Skeletal muscle satellite cell (primary cell): ENCODE measurements at regions not wholly inside any gene's neighbourhood (a gene's known extent, or its start where the extent isn't known, plus 50 kb on each side); places are given as distances from the start of the nearest gene placed in this dataset.

ENCODE experiments used
- H3K27me3 ChIP-seq: 2 replicates; pipeline ENCODE4 v1.7.0; 2013; ENCODE audit warnings: low read length; ENCODE audit not compliant: control insufficient read depth, insufficient read depth
- H3K36me3 ChIP-seq: 2 replicates; pipeline ENCODE4 v1.7.0; 2013; ENCODE audit warnings: mild to moderate bottlenecking, control low read depth, low read length; ENCODE audit not compliant: insufficient read depth
- H3K4me1 ChIP-seq: 2 replicates; pipeline ENCODE4 v1.7.0; 2013; ENCODE audit warnings: low read length; ENCODE audit not compliant: control insufficient read depth, insufficient read depth
- H3K4me2 ChIP-seq: 2 replicates; pipeline ENCODE4 v1.7.0; 2013; ENCODE audit warnings: mild to moderate bottlenecking, low read length
- H3K4me3 ChIP-seq: 2 replicates; pipeline ENCODE4 v1.7.0; 2013; ENCODE audit warnings: low read length
- H3K9ac ChIP-seq: 2 replicates; pipeline ENCODE4 v1.7.0; 2013; ENCODE audit warnings: mild to moderate bottlenecking, low read depth, low read length, moderate library complexity
- H3K9me3 ChIP-seq: replicated peaks from 2 replicates; pipeline ENCODE4 v1.7.0; 2013; ENCODE audit warnings: mild to moderate bottlenecking, control low read depth, low read length

GRCh38 chr14:54152351-54152750 is 195.7 kb upstream of the BMP4 start:
- H3K4me3 ChIP-seq = no peak overlapping the region
- H3K4me1 ChIP-seq = no peaks in the 10 kb centered on the region
- no peak overlapping the region for H3K9ac ChIP-seq
- no peaks in the 10 kb centered on the region for H3K9me3 ChIP-seq
- H3K27me3 ChIP-seq = no peaks in the 10 kb centered on the region
- no peaks in the 10 kb centered on the region for H3K36me3 ChIP-seq
- no peak overlapping the region for H3K4me2 ChIP-seq

GRCh38 chr14:54166049-54166950 is 209.7 kb upstream of the BMP4 start:
- no peak overlapping the region for H3K9ac ChIP-seq
- H3K4me1 ChIP-seq = peaks cover 18% of the 10 kb centered on the region
- H3K9me3 ChIP-seq = no peaks in the 10 kb centered on the region

GRCh38 chr14:54168489-54168888 is 211.9 kb upstream of the BMP4 start:
- H3K9me3 ChIP-seq = no peaks in the 10 kb centered on the region
- no peak overlapping the region for H3K9ac ChIP-seq
- no peaks in the 10 kb centered on the region for H3K36me3 ChIP-seq
- no peak overlapping the region for H3K4me2 ChIP-seq
- peaks cover 18% of the 10 kb centered on the region for H3K4me1 ChIP-seq
- no peak overlapping the region for H3K4me3 ChIP-seq
- no peaks in the 10 kb centered on the region for H3K27me3 ChIP-seq

More at GRCh38 chr14:54166049-54166950, 209.7 kb upstream of the BMP4 start:
- Histone ChIP-seq H3K4me3 (no peak overlapping the region), H3K27me3 (no peaks in the 10 kb centered on the region), H3K36me3 (no peaks in the 10 kb centered on the region), H3K4me2 (no peak overlapping the region)

- Histone ChIP-seq H3K4me2 (peak overlapping the region; percentile 31), H3K4me3 (no peak overlapping the region), H3K9ac (no peak overlapping the region), H3K36me3 (no peaks in the 10 kb centered on the region), H3K27me3 (no peaks in the 10 kb centered on the region), H3K9me3 (no peaks in the 10 kb centered on the region), H3K4me1 (peaks cover 24% of the 10 kb centered on the region)
These were observed 212.8 kb upstream of the BMP4 start for GRCh38 chr14:54169254-54169924.

- H3K9ac ChIP-seq = no peak overlapping the region
- no peak overlapping the region for H3K4me3 ChIP-seq
- H3K4me2 ChIP-seq = no peak overlapping the region
- H3K36me3 ChIP-seq = no peaks in the 10 kb centered on the region
- H3K9me3 ChIP-seq = no peaks in the 10 kb centered on the region
- peaks cover 27% of the 10 kb centered on the region for H3K4me1 ChIP-seq
- no peaks in the 10 kb centered on the region for H3K27me3 ChIP-seq
These were observed 213.7 kb upstream of the BMP4 start for GRCh38 chr14:54170301-54170700.

GRCh38 chr14:54172114-54172513 is 215.5 kb upstream of the BMP4 start:
- no peaks in the 10 kb centered on the region for H3K36me3 ChIP-seq
- H3K9me3 ChIP-seq = no peaks in the 10 kb centered on the region
- H3K27me3 ChIP-seq = no peaks in the 10 kb centered on the region
- H3K4me2 ChIP-seq = no peak overlapping the region
- no peak overlapping the region for H3K4me3 ChIP-seq
- H3K9ac ChIP-seq = no peak overlapping the region
- H3K4me1 ChIP-seq = peaks cover 27% of the 10 kb centered on the region

- Histone ChIP-seq H3K4me1 (peaks cover 27% of the 10 kb centered on the region), H3K9ac (no peak overlapping the region), H3K27me3 (no peaks in the 10 kb centered on the region), H3K4me2 (no peak overlapping the region), H3K36me3 (no peaks in the 10 kb centered on the region), H3K9me3 (no peaks in the 10 kb centered on the region), H3K4me3 (no peak overlapping the region)
These were observed 215.9 kb upstream of the BMP4 start for GRCh38 chr14:54172562-54172961.

- Histone ChIP-seq H3K4me3 (no peak overlapping the region), H3K9ac (no peak overlapping the region), H3K36me3 (no peaks in the 10 kb centered on the region), H3K4me2 (no peak overlapping the region), H3K4me1 (peaks cover 27% of the 10 kb centered on the region), H3K9me3 (no peaks in the 10 kb centered on the region), H3K27me3 (no peaks in the 10 kb centered on the region)
These were observed 217.2 kb upstream of the BMP4 start for GRCh38 chr14:54173802-54174201.

- Histone ChIP-seq H3K36me3 (no peaks in the 10 kb centered on the region), H3K9me3 (no peaks in the 10 kb centered on the region), H3K4me3 (no peak overlapping the region), H3K4me2 (no peak overlapping the region), H3K4me1 (peaks cover 20% of the 10 kb centered on the region), H3K9ac (no peak overlapping the region), H3K27me3 (no peaks in the 10 kb centered on the region)
These were observed 217.8 kb upstream of the BMP4 start for GRCh38 chr14:54174457-54174856.

- H3K36me3 ChIP-seq = no peaks in the 10 kb centered on the region
- H3K4me3 ChIP-seq = no peak overlapping the region
- no peaks in the 10 kb centered on the region for H3K9me3 ChIP-seq
- H3K27me3 ChIP-seq = no peaks in the 10 kb centered on the region
- no peak overlapping the region for H3K4me2 ChIP-seq
- peaks cover 13% of the 10 kb centered on the region for H3K4me1 ChIP-seq
- H3K9ac ChIP-seq = no peak overlapping the region
These were observed 218.8 kb upstream of the BMP4 start for GRCh38 chr14:54175298-54175942.

- no peaks in the 10 kb centered on the region for H3K9me3 ChIP-seq
- no peak overlapping the region for H3K4me2 ChIP-seq
- no peaks in the 10 kb centered on the region for H3K36me3 ChIP-seq
- H3K9ac ChIP-seq = no peak overlapping the region
- no peaks in the 10 kb centered on the region for H3K27me3 ChIP-seq
- no peak overlapping the region for H3K4me3 ChIP-seq
- peaks cover 14% of the 10 kb centered on the region for H3K4me1 ChIP-seq
These were observed 219.8 kb upstream of the CDKN3 start for GRCh38 chr14:54177019-54177418.
